HG03558 (cell line): ENCODE measurements at regions not wholly inside any gene's neighbourhood (a gene's known extent, or its start where the extent isn't known, plus 50 kb on each side); places are given as distances from the start of the nearest gene placed in this dataset.

ENCODE experiments used
- ATAC-seq: cut with Tn5 transposase; IDR thresholded peaks from one replicate; pipeline ENCODE4 v1.9.1; 2021; ENCODE audit warnings: moderate number of reproducible peaks; ENCODE audit not compliant: unreplicated experiment; ENCODE audit errors: extremely low read depth

DNA sequence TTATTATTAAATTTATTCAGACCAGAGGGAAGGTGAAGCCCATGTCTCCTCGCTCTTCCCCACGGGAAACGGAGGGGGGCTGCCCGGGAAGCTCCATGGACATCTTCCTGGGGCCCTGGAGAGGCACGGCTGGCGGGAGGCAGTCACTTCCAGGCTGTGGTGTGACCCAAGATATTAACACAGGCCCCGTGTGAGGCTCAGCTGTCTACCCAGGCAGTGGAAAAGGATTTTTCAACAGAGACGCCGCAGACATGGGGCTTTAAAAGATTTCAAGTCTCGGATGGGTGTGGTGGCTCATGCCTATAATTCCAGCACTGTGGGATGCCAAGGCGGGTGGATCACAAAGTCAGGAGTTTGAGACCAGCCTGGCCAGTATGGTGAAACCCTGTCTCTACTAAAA, 117.9 kb downstream of the ERMARD start:
- no peak for ATAC-seq

GRCh38 chr6:169868458-169868857, 117.0 kb downstream of the ERMARD start:
- no peak for ATAC-seq

- ATAC-seq: no peak
Measured at GRCh38 chr6:169867751-169868191, 116.3 kb downstream of the ERMARD start.

DNA sequence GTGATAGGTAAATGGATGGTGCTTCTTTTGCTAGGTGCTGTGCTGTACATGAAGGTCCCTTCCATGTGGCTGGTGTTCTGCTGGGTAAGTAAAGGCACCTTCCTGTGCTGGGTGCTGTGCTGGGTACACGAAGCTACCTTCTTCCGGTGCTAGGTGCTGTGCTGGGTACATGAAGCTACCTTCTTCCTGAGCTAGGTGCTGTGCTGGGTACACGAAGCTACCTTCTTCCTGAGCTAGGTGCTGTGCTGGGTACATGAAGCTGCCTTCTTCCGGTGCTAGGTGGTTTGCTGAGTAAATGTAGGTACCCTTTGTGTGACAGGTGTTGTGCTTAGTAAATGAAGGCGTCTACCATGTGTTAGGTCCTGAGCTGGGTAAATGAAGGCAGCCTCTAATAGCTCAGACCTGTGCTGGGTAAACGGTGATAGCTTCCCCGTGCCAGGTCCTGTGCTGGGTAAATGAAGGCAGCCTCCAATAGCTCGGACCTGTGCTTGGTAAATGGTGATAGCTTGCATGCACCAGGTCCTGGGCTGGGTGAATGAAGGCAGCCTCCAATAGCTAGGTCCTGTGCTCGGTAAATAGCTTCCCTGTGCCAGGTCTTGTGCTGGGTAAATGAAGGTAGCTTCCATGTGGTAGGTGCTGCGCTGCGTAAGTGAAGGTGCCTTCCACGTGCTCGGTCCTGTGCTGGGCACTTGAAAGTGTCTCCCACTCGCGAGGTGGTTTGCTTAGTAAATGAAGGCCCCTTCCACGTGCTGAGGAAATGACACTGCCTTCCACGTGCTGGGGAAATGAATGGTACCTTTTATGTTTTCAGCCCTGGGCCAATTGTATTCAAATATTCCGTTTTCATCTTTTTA, 115.5 kb downstream of the ERMARD start:
- no peak for ATAC-seq

- ATAC-seq: no peak
Measured at GRCh38 chr6:169866140-169866534, 114.7 kb downstream of the ERMARD start.

DNA sequence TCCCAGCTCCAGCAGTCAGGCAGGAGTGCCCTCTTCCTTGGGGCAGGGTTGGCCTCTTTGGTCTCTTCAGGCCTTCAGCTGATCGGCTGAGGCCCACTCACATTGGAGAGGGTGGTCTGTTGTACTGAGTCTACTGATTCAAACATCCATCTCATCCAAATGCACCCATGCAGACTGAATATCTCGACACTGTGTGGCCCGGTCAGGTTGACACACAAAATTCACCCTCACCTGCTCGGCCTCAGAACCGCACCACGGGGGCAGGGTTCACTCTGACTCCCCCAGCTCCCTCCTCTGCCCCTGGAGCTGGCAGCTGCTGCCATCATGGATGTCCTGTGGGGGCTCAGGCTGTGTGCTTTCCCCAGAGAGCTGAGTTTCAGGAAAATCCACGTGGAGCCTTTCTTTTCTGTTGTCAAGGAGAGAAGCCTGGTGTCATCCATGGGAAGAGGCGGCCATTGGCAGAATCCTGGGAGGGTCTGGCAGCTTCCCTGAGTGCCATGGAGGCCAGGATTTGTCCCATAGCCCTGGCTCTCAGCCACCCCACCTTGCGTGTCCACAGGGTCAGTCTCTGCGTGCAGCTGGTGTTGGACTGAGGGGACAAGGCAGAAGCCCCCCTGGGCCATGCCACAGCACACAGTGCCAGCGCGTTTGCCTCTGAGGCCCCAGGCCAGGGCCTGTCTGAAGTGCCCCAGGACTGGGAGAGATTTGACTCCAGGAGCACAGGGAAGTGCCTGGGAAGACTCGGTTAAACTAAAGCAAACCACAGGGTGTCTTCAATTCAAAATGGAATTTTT, 114.1 kb downstream of the ERMARD start:
- no peak for ATAC-seq

DNA sequence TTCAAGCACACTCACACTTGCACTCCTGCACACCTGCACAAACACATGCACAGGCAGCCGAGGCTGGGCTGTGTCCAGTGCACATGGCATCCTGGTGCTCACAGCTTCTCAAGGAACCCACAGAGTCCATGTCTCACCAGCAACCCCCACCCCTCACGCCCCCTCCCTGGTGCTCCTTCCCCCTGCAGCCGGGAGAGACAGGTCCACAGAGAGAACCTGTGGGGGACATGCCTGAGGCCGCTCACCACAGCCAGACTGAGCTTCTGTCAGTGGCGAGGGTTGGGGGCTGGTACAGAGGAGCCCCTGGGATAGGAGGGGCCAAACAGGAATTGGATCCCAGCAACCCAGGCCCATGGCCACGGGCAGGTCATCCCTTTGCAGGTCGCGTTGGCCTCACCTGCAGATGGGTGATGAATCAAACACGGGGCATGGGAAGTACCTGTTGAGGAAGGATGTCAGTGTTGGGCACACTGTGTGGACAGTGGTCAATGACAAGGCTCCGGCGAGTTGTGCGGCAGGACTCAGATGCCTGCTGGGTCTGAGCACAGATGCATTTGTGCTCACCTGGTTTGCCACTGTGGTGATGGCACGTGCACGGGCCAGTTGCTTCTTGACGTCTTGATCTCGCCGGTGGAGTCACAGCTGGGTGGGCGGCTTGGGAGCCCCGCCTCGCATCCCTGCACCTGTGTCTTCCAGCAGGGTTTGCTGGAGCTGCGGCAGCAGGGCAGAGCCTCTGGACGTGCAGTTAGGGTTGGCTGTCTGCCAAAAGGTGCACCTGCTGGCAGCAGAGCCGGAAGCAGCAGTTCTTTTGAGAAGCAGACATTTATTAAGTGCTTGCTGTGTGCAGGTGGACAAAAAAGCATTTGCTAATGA, 113.0 kb downstream of the ERMARD start:
- no peak for ATAC-seq

DNA sequence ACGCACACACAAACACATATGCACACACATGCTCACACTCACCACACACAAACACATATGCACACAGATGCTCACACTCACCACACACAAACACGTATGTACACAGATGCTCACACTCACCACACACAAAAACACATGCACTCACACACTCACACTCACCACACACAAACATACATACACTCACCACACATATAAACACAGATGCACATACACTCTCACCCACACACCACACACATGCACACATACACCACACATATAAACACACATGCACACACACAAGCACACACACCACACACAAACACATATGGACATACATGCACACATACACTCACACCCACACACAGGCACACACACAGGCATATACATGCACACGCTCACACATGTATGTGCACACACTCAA, 112.3 kb downstream of the ERMARD start:
- ATAC-seq: no peak

DNA sequence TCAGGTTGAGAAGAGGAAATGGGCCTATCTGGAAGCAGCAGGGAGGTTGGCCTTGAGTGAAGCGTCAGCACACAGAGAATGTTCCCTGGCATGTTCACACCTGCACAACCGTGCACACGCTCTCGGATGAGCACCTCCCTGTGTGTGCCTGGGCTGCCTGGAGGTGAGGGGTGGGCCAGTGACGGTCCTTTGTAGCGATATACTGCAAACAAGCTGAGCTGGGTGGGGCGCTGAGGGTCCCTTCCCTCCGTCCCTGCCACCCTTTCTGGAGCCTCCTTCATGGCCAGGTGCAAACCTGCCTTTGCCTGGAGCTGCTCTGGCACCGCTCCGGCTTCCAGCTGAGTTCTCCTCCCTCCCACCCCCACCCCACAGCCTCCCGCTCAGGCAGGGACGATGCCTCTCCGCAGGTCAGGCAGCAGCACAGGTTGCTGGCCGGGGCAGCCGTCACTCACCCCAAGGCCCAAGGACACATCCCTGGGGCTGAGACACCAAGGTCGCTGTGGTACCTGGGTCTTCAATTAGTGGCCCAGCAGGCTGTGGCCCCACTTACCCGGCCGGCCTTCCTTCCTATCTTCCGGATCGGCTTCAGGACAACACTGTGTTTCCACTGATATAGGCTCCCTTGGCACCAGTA, 111.6 kb downstream of the ERMARD start:
- no peak for ATAC-seq

GRCh38 chr6:169862043-169862891, 110.8 kb downstream of the ERMARD start:
- no peak for ATAC-seq

GRCh38 chr6:169861431-169862042, 110.1 kb downstream of the ERMARD start:
- ATAC-seq: no peak

GRCh38 chr6:169859978-169860703, 108.7 kb downstream of the ERMARD start:
- ATAC-seq: no peak

DNA sequence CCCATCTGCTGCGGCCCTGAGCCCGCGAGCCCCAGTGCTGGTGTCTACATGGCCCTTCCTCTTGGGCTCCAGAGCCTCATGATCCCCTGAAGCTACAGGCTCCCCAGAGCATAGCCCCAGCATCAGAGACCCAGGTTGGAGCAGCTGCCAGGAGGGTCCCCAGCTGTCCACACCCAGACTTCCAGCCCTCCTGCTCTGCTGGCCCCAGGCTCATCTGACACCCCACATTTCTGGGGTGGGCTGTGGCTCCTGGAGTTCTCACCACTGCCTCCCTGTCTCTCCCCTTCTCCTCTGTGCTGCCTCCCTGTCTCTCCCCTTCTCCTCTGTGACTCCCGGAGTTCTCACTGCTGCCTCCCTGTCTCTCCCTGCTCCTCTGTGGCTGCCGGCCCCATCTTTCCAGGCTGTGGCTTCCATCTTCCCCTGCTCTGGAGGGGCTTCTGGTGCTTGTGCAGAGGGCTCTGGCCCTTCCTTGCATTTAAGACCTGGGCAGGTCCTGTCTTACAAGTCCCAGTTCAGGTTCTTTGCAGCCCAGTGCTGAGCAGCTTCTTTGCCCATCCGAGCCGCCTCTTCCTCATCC, 108.1 kb downstream of the ERMARD start:
- no peak for ATAC-seq

DNA sequence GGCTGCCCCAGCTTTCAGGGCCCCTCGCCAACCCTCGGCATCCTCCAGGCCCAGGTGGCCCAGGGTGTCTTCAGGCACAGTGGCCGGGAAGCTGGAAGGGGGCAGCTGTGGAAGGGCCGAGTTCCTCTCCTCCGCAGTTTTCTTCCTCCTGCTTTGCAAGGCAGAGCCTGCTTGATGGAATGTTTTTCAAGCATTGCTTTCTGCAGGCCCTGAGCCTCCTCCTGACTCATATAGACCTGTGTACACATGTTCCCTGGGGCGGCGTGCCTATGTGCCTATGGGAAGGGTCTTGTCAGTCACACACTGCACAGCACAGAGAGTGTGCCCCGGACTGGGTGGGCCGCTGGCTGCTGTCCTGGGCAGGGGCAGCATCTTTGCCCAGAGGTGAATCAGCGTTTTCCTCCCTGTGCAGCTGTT, 107.5 kb downstream of the ERMARD start:
- ATAC-seq: no peak

DNA sequence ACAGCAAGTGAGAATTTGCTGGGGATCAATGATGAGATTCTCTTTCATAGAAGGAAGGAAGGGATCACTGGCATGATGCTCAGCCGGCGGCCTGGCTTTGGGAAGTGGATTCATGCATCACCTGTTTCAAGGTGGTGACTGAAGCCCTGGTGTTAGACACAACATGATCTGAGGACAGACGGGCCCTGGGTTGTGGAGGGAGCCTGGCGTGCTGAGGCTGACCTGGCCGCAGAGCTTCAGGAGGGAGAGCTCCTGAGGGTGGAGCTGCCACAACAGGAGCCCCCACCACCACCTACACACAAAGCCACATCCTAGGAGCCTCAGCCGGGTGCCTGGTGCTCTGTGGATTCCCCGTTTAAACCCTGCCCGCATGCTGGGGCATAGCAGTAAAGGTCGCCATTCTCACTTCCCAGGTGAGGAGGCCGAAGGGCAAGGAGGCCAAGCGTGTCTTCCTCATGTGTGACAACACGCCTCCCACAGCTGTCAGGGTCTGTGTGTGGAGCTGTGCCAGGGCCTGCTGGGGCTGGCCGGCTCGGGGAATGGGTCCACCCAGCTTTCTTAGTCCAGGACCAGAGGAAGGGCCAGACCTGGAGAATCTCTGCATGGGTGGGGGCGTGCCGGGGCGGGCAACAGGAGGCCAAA, 107.0 kb downstream of the ERMARD start:
- no peak for ATAC-seq

DNA sequence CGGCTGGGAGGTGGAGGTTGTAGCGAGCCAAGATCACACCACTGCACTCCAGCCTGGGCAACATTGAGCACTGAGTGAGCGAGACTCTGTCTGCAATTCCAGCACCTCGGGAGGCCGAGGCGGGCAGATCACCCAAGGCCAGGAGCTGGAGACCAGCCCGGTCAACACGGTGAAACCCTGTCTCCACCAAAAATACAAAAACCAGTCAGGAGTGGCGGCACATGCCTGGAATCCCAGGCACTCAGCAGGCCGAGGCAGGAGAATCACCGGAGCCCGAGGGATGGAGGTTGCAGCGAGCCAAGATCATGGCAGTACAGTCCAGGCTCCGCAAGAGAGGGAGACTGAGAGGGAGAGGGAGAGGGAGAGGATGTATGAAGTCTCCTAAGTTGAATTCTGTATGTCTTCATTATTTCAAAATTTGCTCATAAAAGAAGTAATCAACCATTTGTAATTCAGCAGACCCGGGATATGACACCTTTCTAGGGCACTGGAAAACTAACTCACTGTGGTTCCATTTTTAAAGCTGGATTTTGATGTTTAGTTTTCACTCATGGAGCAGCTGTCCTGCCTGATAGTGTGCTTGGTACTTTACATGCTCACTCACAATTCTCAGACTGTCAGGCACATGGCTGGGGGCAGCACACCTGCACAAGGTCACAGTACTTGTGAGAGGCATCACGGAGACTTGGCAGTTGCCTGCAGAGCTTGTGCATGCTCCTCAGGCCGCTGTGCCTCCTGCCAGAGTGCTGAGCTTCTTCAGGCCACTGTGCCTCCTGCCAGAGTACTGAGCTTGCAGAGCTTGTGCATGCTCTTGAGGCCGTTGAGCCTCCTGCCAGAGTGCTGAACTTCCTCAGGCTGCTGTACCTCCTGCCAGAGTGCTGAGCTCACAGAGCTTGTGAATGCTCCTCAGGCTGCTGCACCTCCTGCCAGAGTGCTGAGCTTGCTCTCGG, 106.2 kb downstream of the ERMARD start:
- ATAC-seq: no peak
